ENCODE measurements at regions not wholly inside any gene's neighbourhood (a gene's known extent, or its start where the extent isn't known, plus 50 kb on each side); places are given as distances from the start of the nearest gene placed in this dataset.

DNA sequence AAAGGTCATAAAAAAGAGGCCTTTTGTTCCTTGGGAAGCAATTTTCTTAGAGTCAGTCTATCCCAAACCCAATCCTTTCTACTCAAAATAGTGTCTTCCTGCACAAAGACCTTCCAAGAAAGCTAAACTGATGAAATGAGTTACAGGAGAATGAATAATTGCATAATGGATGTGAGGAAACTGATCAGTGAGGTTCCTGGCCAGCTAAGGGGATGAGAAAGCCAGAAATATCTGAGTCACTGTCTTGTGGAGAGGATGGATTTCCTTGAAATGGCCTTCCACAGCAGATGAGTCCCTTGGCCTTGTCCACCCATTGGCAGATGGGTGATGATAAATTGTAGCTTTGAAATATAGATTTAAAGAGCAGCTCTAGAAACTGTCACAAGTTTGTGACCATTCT lies 756.1 kb downstream of the DNAH5 start:
- Histone ChIP-seq H3K4me1 (ENCODE audit: control insufficient read depth in 5 of 5, insufficient read depth in 5 of 5, low read length in 5 of 5) (no peaks in the 10 kb centered on the region), H3K9ac (ENCODE audit: insufficient read depth in 1 of 2, low read length in 2 of 2) (no peak overlapping the region), H3K36me3 (ENCODE audit: control insufficient read depth in 4 of 4, insufficient read depth in 4 of 4, low read length in 4 of 4) (no peaks in the 10 kb centered on the region), H3K9me3 (ENCODE audit: control insufficient read depth in 4 of 4, insufficient read depth in 3 of 4, low read length in 3 of 4) (no peaks in the 10 kb centered on the region), H3K27me3 (ENCODE audit: control insufficient read depth in 3 of 3, insufficient read depth in 3 of 3, low read length in 2 of 3) (no peaks in the 10 kb centered on the region), H3K4me3 (no peak overlapping the region), H3K27ac (ENCODE audit: low read depth in 1 of 2, low read length in 1 of 2) (no peak overlapping the region)
- DNase-seq (no peak), ATAC-seq (ENCODE audit: insufficient read depth, low FRiP score) (no peak)
- TF ChIP-seq, protein P1, sequence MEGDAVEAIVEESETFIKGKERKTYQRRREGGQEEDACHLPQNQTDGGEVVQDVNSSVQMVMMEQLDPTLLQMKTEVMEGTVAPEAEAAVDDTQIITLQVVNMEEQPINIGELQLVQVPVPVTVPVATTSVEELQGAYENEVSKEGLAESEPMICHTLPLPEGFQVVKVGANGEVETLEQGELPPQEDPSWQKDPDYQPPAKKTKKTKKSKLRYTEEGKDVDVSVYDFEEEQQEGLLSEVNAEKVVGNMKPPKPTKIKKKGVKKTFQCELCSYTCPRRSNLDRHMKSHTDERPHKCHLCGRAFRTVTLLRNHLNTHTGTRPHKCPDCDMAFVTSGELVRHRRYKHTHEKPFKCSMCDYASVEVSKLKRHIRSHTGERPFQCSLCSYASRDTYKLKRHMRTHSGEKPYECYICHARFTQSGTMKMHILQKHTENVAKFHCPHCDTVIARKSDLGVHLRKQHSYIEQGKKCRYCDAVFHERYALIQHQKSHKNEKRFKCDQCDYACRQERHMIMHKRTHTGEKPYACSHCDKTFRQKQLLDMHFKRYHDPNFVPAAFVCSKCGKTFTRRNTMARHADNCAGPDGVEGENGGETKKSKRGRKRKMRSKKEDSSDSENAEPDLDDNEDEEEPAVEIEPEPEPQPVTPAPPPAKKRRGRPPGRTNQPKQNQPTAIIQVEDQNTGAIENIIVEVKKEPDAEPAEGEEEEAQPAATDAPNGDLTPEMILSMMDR (IDR thresholded peaks at IDR 0.05; ENCODE audit: control extremely low read depth, extremely low read depth), result no peak

DNA sequence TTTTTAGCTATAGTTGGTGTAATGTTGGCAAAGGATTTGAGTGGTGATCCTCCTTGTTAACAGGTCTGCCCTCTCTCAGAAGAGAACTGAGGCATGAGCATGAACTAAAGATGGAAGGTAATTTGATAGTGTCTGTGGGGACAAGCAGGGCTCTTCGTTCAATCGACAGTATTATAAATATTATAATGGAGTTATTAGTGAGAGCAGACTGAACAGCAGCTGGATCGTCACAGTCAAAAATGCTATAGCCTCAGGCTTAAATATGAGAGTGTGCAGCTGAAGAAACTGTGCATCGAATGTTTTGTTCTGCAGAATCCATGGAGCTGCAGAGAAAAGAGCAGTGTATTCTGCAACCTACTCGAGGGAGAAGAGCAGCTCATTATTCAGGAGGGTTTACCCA lies 757.3 kb downstream of the DNAH5 start:
- no peak for ATAC-seq (ENCODE audit: insufficient read depth, low FRiP score)
- no peaks in the 10 kb centered on the region for H3K27me3 ChIP-seq (ENCODE audit: control insufficient read depth in 3 of 3, insufficient read depth in 3 of 3, low read length in 2 of 3)
- 83 to 90% methylated on average over 5 of the region's 5 CpGs for WGBS, 2 donors

DNA sequence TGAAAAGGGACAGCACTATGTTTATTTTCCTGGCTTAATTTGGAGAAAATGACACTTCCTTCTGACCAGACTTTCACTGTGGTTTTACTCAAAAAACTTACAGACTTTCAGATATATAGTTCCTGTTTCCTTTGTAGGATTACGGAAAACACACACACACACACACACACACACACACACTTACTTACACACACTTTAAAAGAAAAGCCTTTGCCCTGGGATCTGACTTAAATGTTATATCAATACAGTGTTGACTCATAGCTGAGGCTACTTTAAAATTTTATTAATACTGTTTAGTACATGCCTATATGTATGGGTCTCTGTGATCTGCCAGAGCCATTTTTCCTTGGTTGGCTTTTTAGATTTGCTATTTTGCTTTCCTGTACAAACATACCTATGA lies 758.3 kb downstream of the DNAH5 start:
- 26 to 39% methylated on average over 1 of the region's 1 CpG for WGBS, 2 donors

More for the DNA sequence above, 757.3 kb downstream of the DNAH5 start:
- no peak overlapping the region for H3K27ac ChIP-seq (ENCODE audit: low read depth in 1 of 2, low read length in 1 of 2)
- no peak overlapping the region for H3K4me3 ChIP-seq
- no peaks in the 10 kb centered on the region for H3K36me3 ChIP-seq (ENCODE audit: control insufficient read depth in 4 of 4, insufficient read depth in 4 of 4, low read length in 4 of 4)
- TF ChIP-seq, protein P1 (IDR thresholded peaks at IDR 0.05; ENCODE audit: control extremely low read depth, extremely low read depth), result no peak
- no peaks in the 10 kb centered on the region for H3K4me1 ChIP-seq (ENCODE audit: control insufficient read depth in 5 of 5, insufficient read depth in 5 of 5, low read length in 5 of 5)
- H3K9me3 ChIP-seq (ENCODE audit: control insufficient read depth in 4 of 4, insufficient read depth in 3 of 4, low read length in 3 of 4), result no peaks in the 10 kb centered on the region
- H3K9ac ChIP-seq (ENCODE audit: insufficient read depth in 1 of 2, low read length in 2 of 2), result no peak overlapping the region
- no peak for DNase-seq

More for the DNA sequence above, 758.3 kb downstream of the DNAH5 start:
- Histone ChIP-seq H3K36me3 (ENCODE audit: control insufficient read depth in 4 of 4, insufficient read depth in 4 of 4, low read length in 4 of 4) (no peaks in the 10 kb centered on the region), H3K4me3 (no peak overlapping the region), H3K9ac (ENCODE audit: insufficient read depth in 1 of 2, low read length in 2 of 2) (no peak overlapping the region), H3K27ac (ENCODE audit: low read depth in 1 of 2, low read length in 1 of 2) (no peak overlapping the region), H3K9me3 (ENCODE audit: control insufficient read depth in 4 of 4, insufficient read depth in 3 of 4, low read length in 3 of 4) (no peaks in the 10 kb centered on the region), H3K27me3 (ENCODE audit: control insufficient read depth in 3 of 3, insufficient read depth in 3 of 3, low read length in 2 of 3) (no peaks in the 10 kb centered on the region), H3K4me1 (ENCODE audit: control insufficient read depth in 5 of 5, insufficient read depth in 5 of 5, low read length in 5 of 5) (no peaks in the 10 kb centered on the region)
- ATAC-seq (ENCODE audit: insufficient read depth, low FRiP score) (no peak), DNase-seq (peak in 1 of 3 donors; percentile 0)
- TF ChIP-seq, protein P1 (IDR thresholded peaks at IDR 0.05; ENCODE audit: control extremely low read depth, extremely low read depth), result no peak

Measured in lung (tissue), 11 donors.